COLO668 (cell line): ENCODE measurements at regions not wholly inside any gene's neighbourhood (a gene's known extent, or its start where the extent isn't known, plus 50 kb on each side); places are given as distances from the start of the nearest gene placed in this dataset.

Experiments
- DNase-seq: peaks from one replicate; lab custom pipeline; 2025; ENCODE audit not compliant: unreplicated experiment; lab: John Stamatoyannopoulos, UW

GRCh38 chr9:108473209-108474112, 382.3 kb downstream of the ACTL7B start:
- no peak for DNase-seq

DNA sequence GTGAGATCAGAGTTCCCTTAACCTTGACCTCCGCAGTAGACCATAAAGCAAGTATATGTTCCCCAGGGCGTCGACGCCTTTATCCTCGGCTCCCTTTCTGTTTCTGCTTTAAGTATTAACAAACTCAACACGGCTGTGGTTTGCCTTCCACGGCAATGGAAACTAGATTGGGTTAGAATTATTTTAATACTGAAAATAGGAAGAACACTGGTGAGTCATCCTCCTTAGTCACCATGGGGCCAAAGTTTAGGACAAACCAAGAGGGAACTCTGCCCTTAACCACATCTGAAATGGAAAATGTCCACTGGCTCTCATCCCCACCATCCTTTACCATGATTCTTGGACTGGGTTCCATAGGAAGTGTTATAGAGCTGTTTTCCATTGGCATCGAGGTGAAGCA, 386.1 kb downstream of the ACTL7B start:
- DNase-seq = no peak

- peak; percentile 50 for DNase-seq
Measured at GRCh38 chr9:108468364-108468763, 387.4 kb downstream of the ACTL7B start.

DNA sequence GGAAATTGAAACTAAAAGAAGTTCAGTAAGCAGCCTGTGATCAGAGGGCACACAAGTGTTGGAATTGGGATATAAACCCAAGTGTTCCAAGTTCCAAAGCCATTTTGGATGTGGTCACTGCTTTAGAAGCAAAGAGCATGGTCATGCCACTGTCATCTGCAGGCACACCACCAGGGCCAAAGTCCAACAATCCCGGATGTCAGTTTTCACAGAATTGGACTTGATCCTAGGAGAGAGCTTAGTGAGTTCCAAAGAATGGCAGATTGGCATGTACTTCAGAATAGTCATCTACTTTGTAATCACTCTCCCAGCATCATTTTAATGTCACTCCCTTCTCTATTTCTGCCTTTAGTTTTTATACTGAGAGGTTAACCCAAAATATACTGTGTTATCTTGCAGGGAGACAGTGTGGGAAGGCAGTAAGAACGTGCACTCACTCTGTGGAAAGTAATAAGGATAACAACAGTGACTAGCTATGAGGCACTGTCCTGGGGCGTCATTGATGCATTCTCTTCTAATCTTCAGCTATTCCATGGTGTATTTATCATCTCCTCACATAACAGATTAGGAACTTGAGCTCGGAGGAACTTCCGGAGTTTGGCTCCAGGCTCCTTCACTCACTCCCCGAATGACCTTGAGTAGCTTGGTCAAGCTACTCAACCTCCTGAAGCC, 388.0 kb downstream of the ACTL7B start:
- DNase-seq = no peak

GRCh38 chr9:108467161-108467560, 388.6 kb downstream of the ACTL7B start:
- DNase-seq = no peak

DNA sequence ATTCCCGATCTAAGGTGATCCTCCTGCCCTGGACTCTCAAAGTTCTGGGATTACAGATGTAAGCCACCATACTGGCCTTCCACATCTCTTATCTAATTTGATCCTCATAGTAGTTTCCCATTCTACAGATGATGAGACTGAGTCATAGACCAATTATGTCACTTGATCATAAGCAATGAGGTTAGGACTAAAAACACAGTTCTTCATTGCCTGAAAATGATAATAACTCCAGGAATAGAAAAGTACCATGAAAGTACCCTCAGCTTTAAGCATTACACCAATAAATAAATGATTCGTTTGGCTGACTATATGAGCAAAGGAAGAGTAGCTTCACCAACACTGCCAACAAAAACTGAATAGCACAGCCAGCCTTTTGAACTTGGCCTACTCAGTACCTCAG, 389.5 kb downstream of the ACTL7B start:
- DNase-seq = no peak

DNA sequence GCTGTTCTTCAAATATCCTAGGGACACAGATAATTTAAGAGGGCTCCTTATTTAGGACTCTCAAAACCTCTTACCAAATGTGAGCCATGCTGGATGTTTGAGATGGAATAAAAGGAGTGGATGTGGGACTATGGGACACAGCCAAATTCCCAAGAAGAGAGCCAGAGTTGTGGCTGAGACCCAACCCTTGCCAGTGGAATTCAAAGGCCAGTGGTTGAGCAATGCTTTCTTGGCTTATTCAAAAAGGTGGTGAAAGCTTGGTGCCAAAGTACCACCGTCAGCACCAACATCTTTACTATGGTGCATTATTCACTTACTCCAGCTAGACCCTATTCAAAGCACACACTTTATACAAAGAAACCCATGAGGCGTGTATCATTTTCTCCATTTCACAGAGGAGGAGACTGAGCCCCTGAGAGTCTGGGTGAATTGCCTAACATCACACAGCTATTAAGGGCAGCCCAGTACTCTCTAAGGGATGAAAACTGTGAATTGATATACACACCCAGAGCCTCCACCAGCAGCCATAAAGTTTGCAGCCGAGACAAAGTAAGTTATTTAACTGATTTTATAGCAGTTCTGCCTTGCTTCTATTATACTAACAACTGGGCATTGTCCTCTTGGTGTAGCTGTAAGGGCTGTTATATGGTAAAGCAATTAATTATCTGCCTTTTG, 391.7 kb downstream of the ACTL7B start:
- DNase-seq = no peak

DNA sequence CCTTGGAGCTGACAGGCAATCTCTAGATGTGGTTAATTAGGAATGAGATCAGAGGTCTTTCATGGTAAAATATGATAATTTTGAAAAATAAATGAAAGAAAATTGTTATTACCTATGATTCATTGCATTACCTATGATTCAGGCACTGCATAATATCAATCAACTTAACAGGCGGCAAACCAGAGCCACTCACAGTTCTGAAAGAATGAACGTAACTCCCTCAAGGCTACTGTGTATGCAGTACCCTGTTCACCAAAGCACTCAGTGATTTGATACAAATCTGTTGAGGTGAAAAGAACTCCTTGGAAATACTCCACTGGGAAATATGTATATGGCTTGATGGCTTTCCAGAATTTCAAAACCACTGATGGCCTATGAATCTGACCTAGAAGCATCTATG, 398.9 kb downstream of the ACTL7B start:
- no peak for DNase-seq

DNA sequence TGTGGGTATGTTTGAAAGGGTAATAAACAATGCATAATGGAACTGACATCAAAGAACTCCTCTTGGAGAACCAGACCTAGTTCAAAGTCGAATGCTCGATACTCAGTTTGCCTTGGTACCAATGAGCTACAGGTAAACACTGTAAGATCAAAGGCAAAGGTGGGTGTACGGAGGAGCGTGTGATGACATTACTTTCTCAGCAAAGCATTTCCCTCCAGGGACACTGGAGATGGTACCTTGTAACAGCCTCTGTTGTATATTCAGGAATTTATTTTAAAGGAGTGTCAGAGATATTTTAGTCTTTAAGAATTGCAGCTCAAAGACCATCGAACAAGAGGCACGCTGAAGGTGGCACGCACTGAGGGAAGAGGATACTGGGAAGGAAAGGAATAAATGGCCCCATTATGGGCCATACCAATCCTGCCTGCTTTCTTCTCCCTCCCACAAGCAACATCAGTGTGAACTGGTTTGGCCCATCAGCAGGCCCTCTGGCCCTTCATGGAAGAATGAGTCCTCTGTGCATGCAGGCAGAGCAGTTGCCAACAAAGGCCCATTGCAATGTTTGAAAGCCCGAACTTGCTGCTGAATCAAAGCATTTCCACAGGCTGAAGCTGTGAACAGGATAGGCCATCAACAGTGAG, 410.2 kb downstream of the ACTL7B start:
- peak; percentile 14 for DNase-seq

DNA sequence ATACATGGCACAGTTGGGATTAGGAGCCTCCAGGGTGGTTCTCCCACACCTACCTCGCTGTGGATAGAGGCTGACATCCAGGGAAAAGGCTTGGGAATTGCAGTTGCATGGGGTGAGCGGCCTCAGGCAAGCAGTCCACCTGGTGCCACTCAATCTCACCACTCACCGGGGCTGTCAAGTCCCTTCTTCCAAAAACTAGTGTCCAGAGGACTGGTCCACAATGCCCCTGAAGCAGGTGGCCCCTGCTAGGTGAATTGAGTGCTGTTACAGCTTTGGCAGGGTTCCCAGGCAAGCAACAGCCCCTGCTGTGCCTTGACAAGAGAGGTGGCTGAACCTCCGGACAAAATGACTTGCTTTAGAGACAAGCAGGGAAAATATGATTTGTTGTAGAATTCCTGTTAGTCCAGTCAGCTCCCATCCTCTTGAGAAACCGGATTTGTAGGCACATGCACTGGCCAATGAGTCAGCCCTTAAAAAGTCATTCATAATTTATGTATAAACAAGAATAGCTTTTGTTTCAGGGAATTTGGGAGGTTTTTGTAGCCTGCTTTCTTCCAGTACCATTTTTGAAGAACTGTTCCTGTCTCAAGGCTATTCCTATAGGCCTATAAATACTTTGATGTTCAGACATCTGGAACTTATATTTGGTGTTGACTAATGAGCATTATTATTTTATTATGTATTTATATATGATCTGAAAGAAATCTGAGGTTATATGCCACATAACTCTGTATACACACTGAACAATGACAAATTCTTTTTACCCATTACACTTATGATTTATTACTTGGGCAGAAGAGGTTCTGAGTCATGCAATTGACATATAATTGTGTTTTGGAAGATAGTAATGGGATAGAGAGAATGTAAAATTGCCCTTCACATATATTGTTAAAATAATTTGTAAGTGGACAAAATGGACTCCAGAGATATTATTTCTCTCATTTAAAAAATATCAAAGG, 411.1 kb downstream of the ACTL7B start:
- peak; percentile 90 for DNase-seq

GRCh38 chr9:108443741-108444140, 412.0 kb downstream of the ACTL7B start:
- DNase-seq = no peak

GRCh38 chr9:108443019-108443633, 412.7 kb downstream of the ACTL7B start:
- DNase-seq = no peak

DNA sequence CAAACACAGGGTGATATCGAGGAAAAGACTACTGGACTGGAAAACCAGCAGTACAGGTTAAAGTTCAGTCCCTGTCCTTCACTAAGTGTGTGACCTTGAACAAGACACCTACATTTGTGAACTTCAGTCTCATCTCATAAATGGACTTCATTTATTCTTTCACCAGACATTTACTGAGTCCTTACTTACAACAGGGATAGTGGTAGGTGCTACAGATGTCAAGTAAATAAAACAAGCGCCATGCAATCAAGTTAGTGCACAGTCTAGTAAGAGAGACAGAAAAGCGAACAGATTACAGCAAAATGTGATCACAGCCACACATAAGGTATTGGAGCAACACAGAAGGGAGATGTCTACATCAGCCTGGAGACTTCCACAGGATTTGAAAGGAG, 413.2 kb downstream of the ACTL7B start:
- DNase-seq = no peak

DNA sequence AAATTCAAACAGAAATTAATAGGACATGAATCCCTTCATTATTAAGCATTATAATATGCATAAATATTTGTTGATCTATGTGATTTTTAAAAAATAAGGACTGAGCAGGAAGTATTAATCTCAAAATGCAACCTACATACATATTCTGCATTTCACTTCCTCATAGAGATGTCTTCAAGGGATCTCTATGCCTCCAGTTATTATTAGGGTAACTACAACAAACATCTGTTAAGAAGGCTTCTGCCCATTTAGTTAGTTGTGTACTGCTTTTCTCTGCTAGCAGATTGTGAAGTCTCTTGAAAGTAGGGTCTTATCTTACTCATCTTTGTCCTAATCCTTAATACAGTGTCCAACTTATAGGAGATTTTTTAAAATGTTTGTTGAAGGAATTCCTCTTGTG, 414.1 kb downstream of the ACTL7B start:
- DNase-seq = no peak

- no peak for DNase-seq
Measured at GRCh38 chr9:108441251-108441650, 414.5 kb downstream of the ACTL7B start.

GRCh38 chr9:108439947-108440346, 415.8 kb downstream of the ACTL7B start:
- DNase-seq = no peak

- DNase-seq = no peak
Measured at GRCh38 chr9:108437656-108438055, 418.1 kb downstream of the ACTL7B start.

DNA sequence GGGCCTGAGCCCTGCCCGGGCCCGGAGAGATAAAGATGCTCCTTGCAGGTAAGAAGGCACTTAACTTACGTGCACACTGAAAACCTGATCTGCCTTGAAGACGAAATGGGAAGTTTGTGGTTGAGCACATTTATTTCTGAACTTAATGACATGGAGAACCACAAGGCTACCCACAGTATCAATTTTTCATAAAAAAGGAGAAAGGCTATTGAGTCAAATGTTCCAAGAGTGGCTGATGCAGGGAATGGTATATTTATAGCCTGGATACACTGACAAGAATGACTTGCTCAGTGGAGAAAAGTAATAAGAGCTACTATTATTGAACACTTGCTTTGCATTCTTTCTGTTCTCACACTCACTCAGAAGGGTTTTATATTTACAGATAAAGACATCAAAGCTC, 419.3 kb downstream of the ACTL7B start:
- no peak for DNase-seq

- DNase-seq = no peak
Measured at GRCh38 chr9:108434502-108434901, 421.3 kb downstream of the ACTL7B start.

DNA sequence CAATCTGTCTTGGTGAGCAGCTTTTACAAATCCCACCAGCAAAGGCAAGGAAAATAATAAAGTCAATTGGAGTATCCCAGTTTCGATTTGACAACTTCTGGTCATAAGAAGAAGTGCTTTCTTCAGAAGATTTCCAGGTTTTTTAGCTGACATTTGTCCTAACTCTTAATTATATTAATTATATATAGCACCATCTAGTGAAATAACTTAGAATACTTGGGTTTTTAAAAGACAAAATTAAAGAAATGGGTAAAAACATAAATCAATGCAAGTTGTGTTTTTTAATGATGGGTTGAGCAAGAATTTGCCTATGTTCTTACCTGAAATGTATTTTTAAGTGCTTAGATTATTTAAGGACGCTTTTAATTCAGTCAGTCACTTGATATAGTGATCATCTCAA, 421.8 kb downstream of the ACTL7B start:
- no peak for DNase-seq
